AG04450 (cell line): ENCODE measurements at regions not wholly inside any gene's neighbourhood (a gene's known extent, or its start where the extent isn't known, plus 50 kb on each side); places are given as distances from the start of the nearest gene placed in this dataset.
"Not testable (repeated sequence)": the region's sequence is repeated elsewhere in the genome, so short reads cannot be mapped to it uniquely, and the experiment has no call there.

Source experiments
- CTCF ChIA-PET: fragments of 300-600, 350-600 bp; formaldehyde crosslinking; extraction: SDS; loops from one replicate; lab custom pipeline; 2022; ENCODE audit warnings: antibody characterized with exemption, inconsistent platforms; lab: Charles Lee
- POLR2A ChIA-PET: fragments of 350-600 bp; formaldehyde crosslinking; extraction: SDS; loops from one replicate; lab custom pipeline; 2021; ENCODE audit warnings: antibody characterized with exemption, inconsistent platforms; lab: Yijun Ruan, JAX
- DNase-seq: peaks from one replicate; pipeline ENCODE4 v3.0.0-alpha.2; 2011; ENCODE audit warnings: low read depth, low spot score
- H3K27ac ChIP-seq: one replicate; pipeline ENCODE4 v1.5.1; 2012; ENCODE audit warnings: low read depth, low read length, control low read depth
- H3K27me3 ChIP-seq: one replicate; pipeline ENCODE4 v1.6.0; 2012; ENCODE audit warnings: low read length; ENCODE audit not compliant: control insufficient read depth, insufficient read depth
- H3K4me3 ChIP-seq: 2 replicates; pipeline ENCODE4 v1.5.1; 2011; ENCODE audit warnings: mild to moderate bottlenecking, low read depth, low read length, control low read depth
- H3K9me3 ChIP-seq: 2 replicates; pipeline ENCODE4 v1.5.1; 2012; ENCODE audit warnings: low read length; ENCODE audit not compliant: control insufficient read depth, insufficient read depth
- CTCF ChIP-seq: IDR thresholded peaks from 2 replicates; pipeline ENCODE4 v1.5.1; 2011; ENCODE audit warnings: low read depth, low read length, control low read depth, inconsistent platforms

- TF ChIP-seq CTCF: no peak
- no peak overlapping the region for H3K27ac ChIP-seq
- ChIA-PET POLR2A (no interaction called here), CTCF (no interaction called here)
- no peaks in the 10 kb centered on the region for H3K27me3 ChIP-seq
- 0 out of 2 replicates have a peak, but pooled peaks cover 2% of the 10 kb centered on the region for H3K9me3 ChIP-seq
- DNase-seq: no peak
- no peak overlapping the region for H3K4me3 ChIP-seq
Measured at GRCh38 chr6:164616917-164617524, 692.4 kb downstream of the C6orf118 start.

- ChIA-PET CTCF (no interaction called here), POLR2A (no interaction called here)
- Histone ChIP-seq H3K27me3 (no peaks in the 10 kb centered on the region), H3K9me3 (peaks cover 7% of the 10 kb centered on the region; the same call in 1 of the 2 replicates), H3K4me3 (no peak overlapping the region), H3K27ac (no peak overlapping the region)
- DNase-seq: no peak
- TF ChIP-seq CTCF: no peak
Measured at GRCh38 chr6:164612751-164613150, 696.7 kb downstream of the C6orf118 start.

GRCh38 chr6:164610859-164611258, 698.5 kb downstream of the C6orf118 start:
- H3K4me3 ChIP-seq, H3K27ac ChIP-seq, CTCF ChIA-PET, H3K27me3 ChIP-seq, H3K9me3 ChIP-seq, DNase-seq, POLR2A ChIA-PET: not testable (repeated sequence)

GRCh38 chr6:164602415-164602814, 707.0 kb downstream of the C6orf118 start:
- H3K27ac ChIP-seq, DNase-seq, POLR2A ChIA-PET, CTCF ChIA-PET, H3K27me3 ChIP-seq, H3K4me3 ChIP-seq: not testable (repeated sequence)
- peaks cover 10% of the 10 kb centered on the region for H3K9me3 ChIP-seq

- peaks cover 19% of the 10 kb centered on the region for H3K9me3 ChIP-seq
- H3K27ac ChIP-seq: no peak overlapping the region
- no peak overlapping the region for H3K4me3 ChIP-seq
- no peak for TF ChIP-seq CTCF
- ChIA-PET CTCF (no interaction called here), POLR2A (no interaction called here)
- DNase-seq: no peak
- H3K27me3 ChIP-seq: no peaks in the 10 kb centered on the region
Measured at GRCh38 chr6:164581563-164581962, 727.8 kb downstream of the C6orf118 start.

- H3K9me3 ChIP-seq: peaks cover 17% of the 10 kb centered on the region
Measured at GRCh38 chr6:164579035-164579434, 730.4 kb downstream of the C6orf118 start.

More at GRCh38 chr6:164579035-164579434, 730.4 kb downstream of the C6orf118 start:
- Histone ChIP-seq H3K27me3 (no peaks in the 10 kb centered on the region), H3K4me3 (no peak overlapping the region), H3K27ac (no peak overlapping the region)
- ChIA-PET CTCF (no interaction called here), POLR2A (no interaction called here)
- no peak for DNase-seq
- no peak for TF ChIP-seq CTCF
